Body of pancreas (tissue), 4 donors: ENCODE measurements at regions not wholly inside any gene's neighbourhood (a gene's known extent, or its start where the extent isn't known, plus 50 kb on each side); places are given as distances from the start of the nearest gene placed in this dataset.

ENCODE experiments used
- ATAC-seq: fragments of 150-250 bp; one replicate; pipeline ENCODE4 v1.9.1; 2016
- DNase-seq, 4 donors: peaks; one replicate each; pipeline ENCODE4 v3.0.0-alpha.2; 2019
- H3K27ac ChIP-seq, 4 donors: fragments of 200-600 bp; sonication (generic); 1 replicate in 3 of 4; 2 replicates in 1 of 4; pipeline versions ENCODE4 v1.5.1 to v1.6.1; 2016 to 2019; ENCODE audit warnings: mild to moderate bottlenecking in 1 of 4, mixed read lengths in 1 of 4, moderate library complexity in 1 of 4
- H3K27me3 ChIP-seq, 2 donors: fragments of 200-600 bp; sonication (generic); one replicate each; pipeline ENCODE4 v1.6.0; 2016; ENCODE audit warnings: mild to moderate bottlenecking in 1 of 2
- H3K36me3 ChIP-seq, 2 donors: fragments of 200-600 bp; sonication (generic); replicated peaks in 1 of 2; 2 replicates each; pipeline ENCODE4 v1.5.1; 2016; ENCODE audit warnings: low read depth in 2 of 2; ENCODE audit not compliant: insufficient read depth in 1 of 2
- H3K4me1 ChIP-seq: fragments of 200-600 bp; sonication (generic); one replicate; pipeline ENCODE4 v1.6.0; 2016
- H3K4me3 ChIP-seq, 2 donors: fragments of 200-600 bp; sonication (generic); 1 replicate in 1 of 2; 2 replicates in 1 of 2; pipeline ENCODE4 v1.5.1; 2016 to 2019
- H3K9me3 ChIP-seq, 3 donors: fragments of 200-600 bp; sonication (generic); 1 replicate in 2 of 3; 2 replicates in 1 of 3; pipeline ENCODE4 v1.5.1; 2016
- CTCF ChIP-seq, 7 experiments: fragments of 450-650 bp in 4 of 7; fragments of 200-600 bp in 3 of 7; sonication (generic) in 3 of 7; IDR thresholded peaks; one replicate each; pipeline ENCODE4 v1.5.1; 2016 to 2019; ENCODE audit warnings: antibody characterized with exemption in 7 of 7
- POLR2A ChIP-seq, 3 donors: fragments of 450-650 bp; IDR thresholded peaks; one replicate each; pipeline ENCODE4 v1.6.1; 2016; ENCODE audit warnings: antibody characterized with exemption in 3 of 3, mild to moderate bottlenecking in 2 of 3
- WGBS, 2 donors: methylation state at CpG; one replicate each; pipeline ENCODE4 v1.1.5; 2017; 5-methylcytosine and 5-hydroxymethylcytosine counted together
- intact Hi-C: fragments of 100-400 bp; cut with DNase I; formaldehyde crosslinking; loops from one replicate; pipeline ENCODE4 v1.15.1; 2023

- no peak overlapping the region for H3K4me3 ChIP-seq
- H3K27ac ChIP-seq = no peak overlapping the region
- intact Hi-C loops = no loop called here
- no peaks in the 10 kb centered on the region for H3K9me3 ChIP-seq
- no peaks in the 10 kb centered on the region for H3K4me1 ChIP-seq
- ATAC-seq = no peak
- 16 to 17% methylated on average over 5 of the region's 5 CpGs for WGBS, 2 donors
- H3K36me3 ChIP-seq = no peaks in the 10 kb centered on the region
- DNase-seq = no peak
- H3K27me3 ChIP-seq = no peaks in the 10 kb centered on the region
- no peak for TF ChIP-seq POLR2A (IDR thresholded peaks at IDR 0.05)
- no peak for TF ChIP-seq CTCF (IDR thresholded peaks at IDR 0.05)
Observed at GRCh38 chr10:2487921-2488320, 579.4 kb upstream of the PFKP start.

GRCh38 chr10:2478656-2479055 is 588.7 kb upstream of the PFKP start:
- no peaks in the 10 kb centered on the region for H3K36me3 ChIP-seq
- no peaks in the 10 kb centered on the region for H3K4me1 ChIP-seq
- intact Hi-C loops = no loop called here
- H3K9me3 ChIP-seq = no peaks in the 10 kb centered on the region
- ATAC-seq (no peak), DNase-seq (no peak)
- H3K4me3 ChIP-seq = no peak overlapping the region
- H3K27ac ChIP-seq = no peak overlapping the region
- WGBS, 2 donors = 44 to 59% methylated on average over 2 of the region's 2 CpGs
- H3K27me3 ChIP-seq = no peaks in the 10 kb centered on the region
- TF ChIP-seq POLR2A (IDR thresholded peaks at IDR 0.05) (no peak), CTCF (IDR thresholded peaks at IDR 0.05) (no peak)

GRCh38 chr10:2476812-2477553 is 590.4 kb upstream of the PFKP start:
- Histone ChIP-seq H3K9me3 (no peaks in the 10 kb centered on the region), H3K27me3 (no peaks in the 10 kb centered on the region), H3K4me1 (no peaks in the 10 kb centered on the region), H3K36me3 (no peaks in the 10 kb centered on the region), H3K4me3 (no peak overlapping the region), H3K27ac (no peak overlapping the region)
- WGBS, 2 donors = 46 to 59% methylated on average over 7 to 9 of the region's 9 CpGs
- DNase-seq (no peak), ATAC-seq (no peak)
- no peak for TF ChIP-seq POLR2A (IDR thresholded peaks at IDR 0.05)
- TF ChIP-seq CTCF (IDR thresholded peaks at IDR 0.05) = no peak
- intact Hi-C loops = no loop called here

- Histone ChIP-seq H3K36me3 (no peaks in the 10 kb centered on the region), H3K9me3 (no peaks in the 10 kb centered on the region), H3K4me3 (no peak overlapping the region), H3K27me3 (no peaks in the 10 kb centered on the region), H3K27ac (no peak overlapping the region), H3K4me1 (no peaks in the 10 kb centered on the region)
- no peak for ATAC-seq
- TF ChIP-seq POLR2A (IDR thresholded peaks at IDR 0.05) (no peak), CTCF (IDR thresholded peaks at IDR 0.05) (no peak)
- WGBS, 2 donors = 64 to 75% methylated on average over 15 of the region's 15 CpGs
- intact Hi-C loops = no loop called here
- no peak for DNase-seq
Observed at GRCh38 chr10:2476218-2476811, 591.0 kb upstream of the PFKP start.
